GM23338 (cell line): ENCODE measurements at regions not wholly inside any gene's neighbourhood (a gene's known extent, or its start where the extent isn't known, plus 50 kb on each side); places are given as distances from the start of the nearest gene placed in this dataset.
"Not testable (repeated sequence)": the region's sequence is repeated elsewhere in the genome, so short reads cannot be mapped to it uniquely, and the experiment has no call there.

Source experiments
- ATAC-seq: fragments of 200-7000 bp; cut with Tn5 transposase; 3 replicates; pipeline ENCODE4 v1.9.1; 2020
- DNase-seq: peaks from one replicate; pipeline ENCODE4 v3.0.0-alpha.2; 2015; ENCODE audit warnings: low spot score
- H2AFZ ChIP-seq: fragments of 200-600 bp; sonication (generic); 2 replicates; pipeline ENCODE4 v1.8.0; 2016; ENCODE audit warnings: antibody characterized with exemption, mild to moderate bottlenecking, moderate library complexity
- H3F3A ChIP-seq: fragments of 200-600 bp; sonication (generic); replicated peaks from 2 replicates; pipeline ENCODE4 v1.8.0; 2017; ENCODE audit warnings: antibody characterized with exemption, mixed run types, low read depth
- H3K27ac ChIP-seq: fragments of 200-600 bp; sonication (generic); 2 replicates; pipeline ENCODE4 v1.6.1; 2016; ENCODE audit warnings: low read depth
- H3K27me3 ChIP-seq: fragments of 200-600 bp; sonication (generic); 2 replicates; pipeline ENCODE4 v1.8.0; 2016; ENCODE audit warnings: mild to moderate bottlenecking, mixed run types, moderate library complexity; ENCODE audit not compliant: insufficient read depth
- H3K36me3 ChIP-seq: fragments of 200-600 bp; sonication (generic); 2 replicates; pipeline ENCODE4 v1.8.0; 2016; ENCODE audit warnings: mild to moderate bottlenecking; ENCODE audit not compliant: insufficient read depth
- H3K4me1 ChIP-seq: fragments of 200-600 bp; sonication (generic); 2 replicates; pipeline ENCODE4 v1.8.0; 2016; ENCODE audit warnings: mild to moderate bottlenecking, moderate library complexity; ENCODE audit not compliant: insufficient read depth
- H3K4me2 ChIP-seq: fragments of 200-600 bp; sonication (generic); 2 replicates; pipeline ENCODE4 v1.7.1; 2017; ENCODE audit warnings: mixed run types
- H3K4me3 ChIP-seq: fragments of 200-600 bp; sonication (generic); 2 replicates; pipeline ENCODE4 v1.6.1; 2016; ENCODE audit warnings: mixed run types
- H3K79me2 ChIP-seq: fragments of 200-600 bp; sonication (generic); replicated peaks from 2 replicates; pipeline ENCODE4 v1.8.0; 2017; ENCODE audit warnings: mild to moderate bottlenecking; ENCODE audit not compliant: insufficient read depth
- H3K9me2 ChIP-seq: fragments of 200-600 bp; sonication (generic); 2 replicates; pipeline ENCODE4 v1.8.0; 2017; ENCODE audit not compliant: insufficient read depth
- H4K20me1 ChIP-seq: fragments of 200-600 bp; sonication (generic); replicated peaks from 2 replicates; pipeline ENCODE4 v1.8.0; 2017; ENCODE audit warnings: mild to moderate bottlenecking; ENCODE audit not compliant: insufficient read depth
- H3K27ac Mint-ChIP-seq: 2 replicates; pipeline ENCODE4 v1.8.0; 2020; ENCODE audit warnings: inconsistent platforms, mild to moderate bottlenecking, moderate library complexity, mixed read lengths
- H3K27me3 Mint-ChIP-seq: 3 replicates; pipeline ENCODE4 v1.8.0; 2022; ENCODE audit warnings: low read depth, mild to moderate bottlenecking, moderate library complexity, mixed read lengths, inconsistent platforms; ENCODE audit not compliant: insufficient read depth, poor library complexity
- H3K36me3 Mint-ChIP-seq: 3 replicates; pipeline ENCODE4 v1.8.0; 2021; ENCODE audit warnings: low read depth, mild to moderate bottlenecking, inconsistent platforms, moderate library complexity, mixed read lengths
- H3K4me1 Mint-ChIP-seq: 3 replicates; pipeline ENCODE4 v1.8.0; 2020; ENCODE audit warnings: mild to moderate bottlenecking, inconsistent platforms, mixed read lengths
- H3K4me3 Mint-ChIP-seq: 3 replicates; pipeline ENCODE4 v1.8.0; 2021; ENCODE audit warnings: moderate library complexity, mild to moderate bottlenecking, inconsistent platforms, mixed read lengths
- H3K9me3 Mint-ChIP-seq: 3 replicates; pipeline ENCODE4 v1.8.0; 2020; ENCODE audit warnings: moderate library complexity, mild to moderate bottlenecking, inconsistent platforms, mixed read lengths

DNA sequence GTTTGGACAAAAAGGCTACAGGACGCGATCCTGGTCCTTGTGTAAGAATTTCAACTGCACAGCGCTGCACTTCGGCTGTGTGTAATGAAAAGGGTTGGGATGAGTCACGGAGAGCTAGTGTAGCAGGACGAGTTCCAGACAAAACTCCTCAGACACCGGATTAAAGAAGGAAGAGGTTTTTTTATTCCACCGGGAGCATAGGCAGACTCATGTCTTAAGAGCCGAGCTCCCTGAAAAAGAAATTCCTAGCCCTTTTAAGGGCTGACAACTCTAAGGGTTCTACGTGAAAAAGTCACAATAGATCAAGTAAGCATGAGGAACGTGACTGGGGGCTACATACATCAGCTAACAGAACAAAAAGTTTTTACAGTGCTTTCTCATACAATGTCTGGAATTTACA is 54.8 kb upstream of the FAM90A1 start:
- not testable (repeated sequence) for H3K4me2 ChIP-seq, ATAC-seq, H3K9me2 ChIP-seq, H3K4me3 ChIP-seq, H2AFZ ChIP-seq, H3F3A ChIP-seq, H3K4me1 ChIP-seq, H4K20me1 ChIP-seq, H3K4me3 Mint-ChIP-seq, H3K27ac Mint-ChIP-seq, H3K27me3 Mint-ChIP-seq, H3K36me3 Mint-ChIP-seq, H3K27me3 ChIP-seq, H3K27ac ChIP-seq, H3K9me3 Mint-ChIP-seq, DNase-seq, H3K79me2 ChIP-seq, H3K36me3 ChIP-seq
- peaks cover 38% of the 10 kb centered on the region for H3K4me1 Mint-ChIP-seq

DNA sequence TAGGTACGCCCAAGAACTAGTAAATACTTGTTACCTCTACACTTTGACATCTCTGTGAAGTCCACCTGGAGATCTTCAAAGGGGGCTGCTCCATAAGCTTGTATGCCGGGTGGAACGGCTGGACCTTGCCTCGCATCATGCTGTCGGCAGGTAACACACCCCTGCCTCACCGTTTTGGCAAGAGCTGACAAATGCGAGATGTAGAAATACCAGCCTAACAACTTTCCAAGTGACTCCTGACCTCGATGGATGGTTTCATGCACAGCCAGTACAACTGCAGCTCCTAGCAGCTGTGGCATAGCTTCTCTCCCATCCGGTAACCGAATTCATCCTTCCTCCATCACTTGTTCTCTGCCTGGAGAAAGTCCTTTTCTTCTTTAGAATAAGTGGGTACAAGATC is 58.3 kb upstream of the FAM90A1 start:
- not testable (repeated sequence) for H3K9me2 ChIP-seq, H3K27me3 ChIP-seq, H3K4me3 Mint-ChIP-seq, H3K4me1 ChIP-seq, H3K4me3 ChIP-seq, H3K36me3 ChIP-seq, H3K36me3 Mint-ChIP-seq, H3K4me2 ChIP-seq, ATAC-seq, H3K9me3 Mint-ChIP-seq, H3F3A ChIP-seq, H3K27ac ChIP-seq, H3K27ac Mint-ChIP-seq, DNase-seq, H2AFZ ChIP-seq, H4K20me1 ChIP-seq, H3K79me2 ChIP-seq
- Mint-ChIP-seq H3K27me3 (peaks cover 10% of the 10 kb centered on the region), H3K4me1 (peaks cover 16% of the 10 kb centered on the region)

DNA sequence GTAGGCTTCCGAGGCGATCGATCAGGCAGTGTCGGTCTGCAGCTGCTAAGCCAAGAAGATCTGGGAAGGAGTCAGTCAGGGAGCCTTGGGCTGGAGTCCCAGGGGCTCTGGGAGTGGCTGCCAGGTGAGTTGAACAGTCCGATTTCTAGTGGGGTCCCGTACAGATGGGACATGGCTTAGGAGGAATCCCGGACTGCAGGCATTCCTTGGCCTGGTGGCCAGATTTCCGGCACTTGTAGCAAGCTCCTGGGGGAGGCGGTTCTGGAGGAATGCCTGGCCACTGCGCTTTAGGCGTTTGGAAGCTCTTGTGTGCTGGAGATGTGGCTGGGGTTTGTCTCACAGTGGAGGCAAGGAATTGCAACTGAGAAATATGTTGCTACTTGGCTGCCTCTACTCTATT is 64.3 kb upstream of the FAM90A1 start:
- peaks cover 17% of the 10 kb centered on the region for H3K27me3 Mint-ChIP-seq

DNA sequence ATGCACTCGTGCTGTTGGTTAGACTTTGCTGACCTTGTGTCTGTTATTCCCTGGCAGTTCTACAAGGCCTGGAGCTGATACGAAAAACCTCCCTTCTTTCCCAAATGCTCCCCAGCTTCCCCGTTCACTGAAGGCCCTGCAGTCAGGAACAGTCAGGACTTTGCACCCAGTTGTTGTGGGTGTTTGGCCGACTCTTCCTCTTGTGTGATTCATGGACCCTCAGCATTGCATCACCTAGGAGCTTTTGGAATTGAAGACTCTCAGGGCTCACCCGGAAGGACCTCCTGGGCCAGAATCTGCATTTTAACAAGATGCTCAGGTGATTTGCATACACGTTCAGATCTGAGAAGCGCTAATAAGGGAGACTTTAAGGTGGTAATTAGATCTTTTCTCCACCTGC is 67.2 kb upstream of the FAM90A1 start:
- H3K4me3 ChIP-seq, H3K27ac ChIP-seq, H3K4me1 ChIP-seq, H3K79me2 ChIP-seq, H3K9me2 ChIP-seq, H3K4me1 Mint-ChIP-seq, H3K27me3 ChIP-seq, H3K36me3 ChIP-seq, H3K4me2 ChIP-seq, DNase-seq, H3F3A ChIP-seq, H4K20me1 ChIP-seq, ATAC-seq, H3K4me3 Mint-ChIP-seq, H2AFZ ChIP-seq: not testable (repeated sequence)
- H3K9me3 Mint-ChIP-seq = peaks cover 39% of the 10 kb centered on the region
- H3K27ac Mint-ChIP-seq = peak overlapping the region; percentile 95
- peaks cover 35% of the 10 kb centered on the region for H3K36me3 Mint-ChIP-seq
- peaks cover 13% of the 10 kb centered on the region for H3K27me3 Mint-ChIP-seq

More for the DNA sequence above, 64.3 kb upstream of the FAM90A1 start:
- not testable (repeated sequence) for H3K4me1 ChIP-seq, H3K36me3 ChIP-seq, H3K4me3 Mint-ChIP-seq, ATAC-seq, H3K4me3 ChIP-seq, H3K27ac Mint-ChIP-seq, H3K27me3 ChIP-seq, H3K4me2 ChIP-seq, H4K20me1 ChIP-seq, H3K79me2 ChIP-seq, H3K9me2 ChIP-seq, H3F3A ChIP-seq, H3K4me1 Mint-ChIP-seq, DNase-seq, H3K27ac ChIP-seq, H2AFZ ChIP-seq
- Mint-ChIP-seq H3K9me3 (peaks cover 39% of the 10 kb centered on the region), H3K36me3 (peaks cover 35% of the 10 kb centered on the region)

DNA sequence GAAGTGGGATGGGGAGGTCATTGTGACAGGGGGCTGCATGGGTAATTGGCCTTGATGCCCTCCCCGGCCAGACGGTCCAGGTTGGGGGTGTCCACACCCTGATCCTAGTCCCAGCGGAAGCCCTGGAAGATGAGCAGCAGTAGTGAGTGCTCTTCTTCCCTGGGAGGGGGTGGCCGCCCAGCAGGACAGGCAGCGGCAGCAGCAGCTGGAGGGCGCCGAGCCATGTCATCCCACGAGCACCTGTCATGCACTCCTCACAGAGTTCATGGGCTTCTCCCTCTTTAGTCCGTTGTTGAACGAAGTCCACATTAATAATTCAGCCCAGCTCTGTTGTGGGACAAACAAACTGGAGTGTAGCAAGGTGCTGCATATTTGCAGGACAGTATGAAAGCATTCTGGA is 81.2 kb upstream of the FAM90A1 start:
- H3K27me3 Mint-ChIP-seq, H3K4me2 ChIP-seq, H4K20me1 ChIP-seq, H3K4me1 ChIP-seq, H3K4me3 ChIP-seq, H3K4me3 Mint-ChIP-seq, H3K27ac ChIP-seq, H2AFZ ChIP-seq, H3K27me3 ChIP-seq, H3K27ac Mint-ChIP-seq, H3K79me2 ChIP-seq, H3K36me3 ChIP-seq, H3K9me2 ChIP-seq, H3K9me3 Mint-ChIP-seq, H3F3A ChIP-seq, H3K4me1 Mint-ChIP-seq, ATAC-seq, DNase-seq: not testable (repeated sequence)
- H3K36me3 Mint-ChIP-seq = peaks cover 17% of the 10 kb centered on the region; the same call in 2 of the 3 replicates

DNA sequence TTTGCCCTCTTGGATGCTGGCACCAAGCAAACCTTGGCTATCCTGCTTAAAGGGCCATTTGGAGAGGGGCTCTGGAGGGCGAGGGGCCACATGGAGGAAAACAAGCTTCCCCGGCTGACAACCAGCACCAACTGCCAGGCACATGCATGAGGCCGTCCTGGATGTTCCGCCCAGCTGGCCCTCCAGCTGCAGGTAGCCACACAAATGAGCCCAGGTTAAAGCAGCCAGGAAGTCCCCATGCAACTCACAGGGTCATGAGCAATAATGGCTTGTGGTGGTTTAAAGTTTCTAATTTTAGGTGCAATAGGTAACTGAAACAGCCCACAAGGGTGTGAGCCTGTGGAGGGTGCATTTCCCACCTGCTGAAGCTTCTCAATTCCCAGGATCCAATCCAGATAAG is 88.6 kb upstream of the FAM90A1 start:
- H3K27me3 ChIP-seq, H3K4me3 Mint-ChIP-seq, H3K27ac Mint-ChIP-seq, H3K79me2 ChIP-seq, H4K20me1 ChIP-seq, H3K36me3 ChIP-seq, H3K9me3 Mint-ChIP-seq, H3K4me2 ChIP-seq, H2AFZ ChIP-seq, H3K27ac ChIP-seq, ATAC-seq, H3K27me3 Mint-ChIP-seq, DNase-seq, H3K4me3 ChIP-seq, H3K9me2 ChIP-seq, H3F3A ChIP-seq, H3K36me3 Mint-ChIP-seq: not testable (repeated sequence)
- H3K4me1 ChIP-seq = peaks cover 19% of the 10 kb centered on the region
- peaks cover 24% of the 10 kb centered on the region for H3K4me1 Mint-ChIP-seq

DNA sequence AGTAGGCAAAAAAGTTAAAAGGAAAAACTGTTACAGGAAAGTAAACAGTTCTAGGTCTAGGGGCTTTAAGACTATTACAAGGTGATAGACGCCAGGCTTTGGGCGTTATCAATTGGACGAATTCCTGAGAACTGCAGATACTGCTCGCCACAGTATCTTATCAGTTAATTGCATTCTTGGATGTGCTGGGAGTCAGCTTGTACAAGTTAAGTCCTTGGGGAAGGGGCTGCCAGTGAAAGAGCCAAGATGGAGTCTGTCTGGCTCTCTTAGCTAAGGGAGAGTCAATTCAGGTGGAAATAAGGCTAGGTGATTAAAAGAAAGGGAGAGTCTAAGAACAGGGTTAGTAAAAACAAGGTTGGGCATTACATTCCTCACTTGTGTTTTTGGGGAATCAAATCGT is 90.3 kb upstream of the FAM90A1 start:
- not testable (repeated sequence) for H3K36me3 Mint-ChIP-seq, H3K4me2 ChIP-seq, H3K79me2 ChIP-seq, H3K27ac ChIP-seq, H2AFZ ChIP-seq, ATAC-seq, H3K9me2 ChIP-seq, H3K27ac Mint-ChIP-seq, H3K27me3 ChIP-seq, DNase-seq, H3F3A ChIP-seq, H3K36me3 ChIP-seq, H3K4me3 ChIP-seq, H3K27me3 Mint-ChIP-seq, H4K20me1 ChIP-seq, H3K4me3 Mint-ChIP-seq, H3K9me3 Mint-ChIP-seq
- H3K4me1 Mint-ChIP-seq = peaks cover 41% of the 10 kb centered on the region
- peaks cover 32% of the 10 kb centered on the region for H3K4me1 ChIP-seq
